Psoas muscle (tissue), 7 donors: ENCODE measurements at regions not wholly inside any gene's neighbourhood (a gene's known extent, or its start where the extent isn't known, plus 50 kb on each side); places are given as distances from the start of the nearest gene placed in this dataset.

Experiments used
- ATAC-seq, 4 donors: fragments of 200-7000 bp; cut with Tn5 transposase; one replicate each; pipeline ENCODE4 v1.9.1; 2020; ENCODE audit warnings: moderate library complexity in 3 of 4, mild to moderate bottlenecking in 2 of 4
- DNase-seq, 2 donors: peaks; one replicate each; pipeline ENCODE4 v3.0.0-alpha.2; 2020
- H3K27ac ChIP-seq: fragments of 200-600 bp; one replicate; pipeline ENCODE4 v1.8.0; 2022
- H3K27me3 ChIP-seq, 3 donors: fragments of 200-600 bp in 1 of 3; one replicate each; pipeline versions ENCODE4 v1.6.1 to v1.8.0; 2013 to 2022; ENCODE audit warnings: low read length in 2 of 3, mild to moderate bottlenecking in 2 of 3, moderate library complexity in 1 of 3; ENCODE audit not compliant: insufficient read depth in 3 of 3
- H3K36me3 ChIP-seq, 2 donors: fragments of 200-600 bp in 1 of 2; one replicate each; pipeline versions ENCODE4 v1.6.1 to v1.8.0; 2013 to 2022; ENCODE audit warnings: low read depth in 1 of 2, mild to moderate bottlenecking in 1 of 2, moderate library complexity in 1 of 2; ENCODE audit not compliant: insufficient read depth in 1 of 2
- H3K4me1 ChIP-seq: fragments of 200-600 bp; one replicate; pipeline ENCODE4 v1.8.0; 2022
- H3K4me3 ChIP-seq: fragments of 200-600 bp; one replicate; pipeline ENCODE4 v1.8.0; 2022; ENCODE audit warnings: mild to moderate bottlenecking
- H3K9me3 ChIP-seq: fragments of 200-600 bp; one replicate; pipeline ENCODE4 v1.8.0; 2022
- CTCF ChIP-seq: fragments of 200-600 bp; IDR thresholded peaks from one replicate; pipeline ENCODE4 v1.8.0; 2022; ENCODE audit warnings: antibody characterized with exemption
- WGBS, 3 donors: extraction: QIAGEN DNeasy Blood & Tissue Kit; methylation state at CpG; one replicate each; pipeline versions ENCODE4 v1.1.6 to v1.1.7; 2013; 5-methylcytosine and 5-hydroxymethylcytosine counted together
- intact Hi-C, 2 donors: fragments of 100-400 bp; cut with DNase I; formaldehyde crosslinking; loops; one replicate each; pipeline versions ENCODE4 v1.11.0 to v1.14.2; 2022
- donor health status: healthy with polysubstance abuse.
- donor health status: DM: no; HTN: no; CAD: no; lungs with moderate emphysema.
- donor health status: Bipolar disorder and iron deficiency.
- donor health status: healthy.
- donor health status: DM: yes; HTN: yes; CAD: no.
- donor health status: DM: no; HTN: no; CAD: no.
- donor health status: DM: yes; HTN: yes; CAD: no.

GRCh38 chr7:136302049-136302448, 324.9 kb upstream of the MTPN start:
- Histone ChIP-seq H3K36me3 (no peaks in the 10 kb centered on the region), H3K4me3 (no peak overlapping the region), H3K27ac (no peak overlapping the region), H3K27me3 (no peaks in the 10 kb centered on the region), H3K9me3 (peaks cover 5% of the 10 kb centered on the region), H3K4me1 (no peaks in the 10 kb centered on the region)
- DNase-seq (no peak), ATAC-seq (no peak)
- intact Hi-C loops, result no loop called here
- no peak for TF ChIP-seq CTCF
- 87 to 88% (median 88%) methylated on average over 1 of the region's 1 CpG for WGBS, 3 donors

GRCh38 chr7:136294977-136295376, 317.8 kb upstream of the MTPN start:
- DNase-seq (no peak), ATAC-seq (no peak)
- intact Hi-C loops, result no loop called here
- no peaks in the 10 kb centered on the region for H3K27me3 ChIP-seq
- 96 to 100% (median 96%) methylated on average over 1 of the region's 1 CpG for WGBS, 3 donors
- H3K4me1 ChIP-seq, result no peaks in the 10 kb centered on the region
- H3K9me3 ChIP-seq, result no peaks in the 10 kb centered on the region
- H3K4me3 ChIP-seq, result no peak overlapping the region
- no peak overlapping the region for H3K27ac ChIP-seq
- TF ChIP-seq CTCF, result no peak
- no peaks in the 10 kb centered on the region for H3K36me3 ChIP-seq

- Histone ChIP-seq H3K27me3 (no peaks in the 10 kb centered on the region), H3K27ac (no peak overlapping the region), H3K36me3 (no peaks in the 10 kb centered on the region), H3K9me3 (no peaks in the 10 kb centered on the region), H3K4me3 (no peak overlapping the region), H3K4me1 (no peaks in the 10 kb centered on the region)
- no peak for TF ChIP-seq CTCF
- no peak for ATAC-seq
- no peak for DNase-seq
- intact Hi-C loops, result no loop called here
Observed at GRCh38 chr7:136293841-136294391, 316.8 kb upstream of the MTPN start.

- ATAC-seq (no peak), DNase-seq (no peak)
- Histone ChIP-seq H3K9me3 (no peaks in the 10 kb centered on the region), H3K36me3 (no peaks in the 10 kb centered on the region), H3K27me3 (no peaks in the 10 kb centered on the region), H3K4me1 (no peaks in the 10 kb centered on the region), H3K27ac (no peak overlapping the region), H3K4me3 (no peak overlapping the region)
- TF ChIP-seq CTCF, result no peak
- intact Hi-C loops, result no loop called here
- WGBS, 3 donors, result 80 to 91% (median 82%) methylated on average over 6 of the region's 6 CpGs
Observed at GRCh38 chr7:136293272-136293671, 316.1 kb upstream of the MTPN start.

- ATAC-seq, result no peak
- intact Hi-C loops, result no loop called here
- Histone ChIP-seq H3K4me1 (no peaks in the 10 kb centered on the region), H3K27me3 (no peaks in the 10 kb centered on the region), H3K36me3 (no peaks in the 10 kb centered on the region), H3K27ac (no peak overlapping the region), H3K4me3 (no peak overlapping the region), H3K9me3 (no peaks in the 10 kb centered on the region)
- TF ChIP-seq CTCF, result no peak
- DNase-seq, result no peak
Observed at GRCh38 chr7:136292365-136292764, 315.2 kb upstream of the MTPN start.
